SK-N-SH (cell line): ENCODE measurements at regions not wholly inside any gene's neighbourhood (a gene's known extent, or its start where the extent isn't known, plus 50 kb on each side); places are given as distances from the start of the nearest gene placed in this dataset.

ENCODE experiments used
- CTCF ChIA-PET: fragments of 300-600, 350-600 bp; formaldehyde crosslinking; extraction: SDS; loops from one replicate; lab custom pipeline; 2021; lab: Yijun Ruan, JAX
- POLR2A ChIA-PET: fragments of 350-600 bp; sonication (Branson Sonifier 250); formaldehyde crosslinking; extraction: SDS; loops from one replicate; lab custom pipeline; 2020; ENCODE audit warnings: antibody characterized with exemption, inconsistent platforms; lab: Yijun Ruan, JAX
- DNase-seq: peaks from one replicate; pipeline ENCODE4 v3.0.0; 2012
- H2AFZ ChIP-seq: fragments of 200-600 bp; sonication (generic); 2 replicates; pipeline ENCODE4 v1.8.1; 2016; ENCODE audit warnings: antibody characterized with exemption, mild to moderate bottlenecking, low read depth
- H3F3A ChIP-seq: fragments of 200-600 bp; sonication (generic); replicated peaks from 2 replicates; pipeline ENCODE3; 2016; ENCODE audit warnings: antibody characterized with exemption, mild to moderate bottlenecking; ENCODE audit not compliant: insufficient read depth
- H3K27ac ChIP-seq, 2 experiments: fragments of 200-500 bp in 1 of 2; fragments of 200-600 bp in 1 of 2; sonication (Bioruptor generic) in 1 of 2; sonication (generic), shearing (Covaris generic) in 1 of 2; 2 replicates each; pipeline versions ENCODE4 v1.5.1 to v1.6.1; 2014 to 2016; ENCODE audit warnings: low read depth in 2 of 2, inconsistent platforms in 1 of 2, low read length in 1 of 2, mild to moderate bottlenecking in 1 of 2, mixed read lengths in 1 of 2
- H3K27me3 ChIP-seq: fragments of 200-600 bp; sonication (generic), shearing (Covaris generic); 2 replicates; pipeline ENCODE4 v1.6.1; 2016; ENCODE audit warnings: mixed run types; ENCODE audit not compliant: insufficient read depth
- H3K36me3 ChIP-seq, 2 experiments: fragments of 200-500 bp in 1 of 2; fragments of 200-600 bp in 1 of 2; sonication (Bioruptor generic) in 1 of 2; sonication (generic) in 1 of 2; replicated peaks in 1 of 2; 2 replicates each; pipeline versions ENCODE3 to v1.5.1; 2014 to 2016; ENCODE audit warnings: low read length in 1 of 2, mild to moderate bottlenecking in 1 of 2; ENCODE audit not compliant: insufficient read depth in 2 of 2, control insufficient read depth in 1 of 2
- H3K4me1 ChIP-seq, 2 experiments: fragments of 200-500 bp in 1 of 2; fragments of 200-600 bp in 1 of 2; sonication (Bioruptor generic) in 1 of 2; sonication (generic), shearing (Covaris generic) in 1 of 2; 2 replicates each; pipeline versions ENCODE4 v1.5.1 to v1.6.1; 2014 to 2016; ENCODE audit warnings: low read depth in 1 of 2, low read length in 1 of 2, mixed run types in 1 of 2; ENCODE audit not compliant: insufficient read depth in 2 of 2, control insufficient read depth in 1 of 2
- H3K4me2 ChIP-seq: fragments of 200-600 bp; sonication (generic), shearing (Covaris generic); 2 replicates; pipeline ENCODE4 v1.6.1; 2017; ENCODE audit warnings: mixed run types
- H3K4me3 ChIP-seq, 2 experiments: fragments of 200-500 bp in 1 of 2; fragments of 200-600 bp in 1 of 2; sonication (Bioruptor generic) in 1 of 2; sonication (generic), shearing (Covaris generic) in 1 of 2; 2 replicates each; pipeline versions ENCODE4 v1.5.1 to v1.8.1; 2014 to 2016; ENCODE audit warnings: low read depth in 2 of 2, inconsistent platforms in 1 of 2, low read length in 1 of 2, mild to moderate bottlenecking in 1 of 2, mixed read lengths in 1 of 2, moderate library complexity in 1 of 2
- H3K79me2 ChIP-seq: fragments of 200-600 bp; sonication (generic); 2 replicates; pipeline ENCODE4 v1.8.1; 2017; ENCODE audit warnings: mild to moderate bottlenecking; ENCODE audit not compliant: insufficient read depth
- H3K9ac ChIP-seq: fragments of 200-600 bp; sonication (generic); 2 replicates; pipeline ENCODE4 v1.6.1; 2017; ENCODE audit warnings: mixed run types
- H3K9me2 ChIP-seq: fragments of 200-600 bp; sonication (generic); 2 replicates; pipeline ENCODE4 v1.6.1; 2017; ENCODE audit warnings: mixed run types
- H3K9me3 ChIP-seq: fragments of 200-600 bp; sonication (generic); 2 replicates; pipeline ENCODE4 v1.6.1; 2017; ENCODE audit warnings: mixed run types, mild to moderate bottlenecking, moderate library complexity
- H4K20me1 ChIP-seq: fragments of 200-600 bp; sonication (generic); 2 replicates; pipeline ENCODE4 v1.6.1; 2017; ENCODE audit warnings: mild to moderate bottlenecking, mixed run types; ENCODE audit not compliant: insufficient read depth
- CHD2 ChIP-seq: fragments of 150-350 bp; IDR thresholded peaks from 2 replicates; pipeline ENCODE4 v1.6.1; 2018; ENCODE audit warnings: low read length; ENCODE audit not compliant: partially characterized antibody
- ELF1 ChIP-seq: IDR thresholded peaks from 2 replicates; pipeline ENCODE4 v1.4.0; 2012
- EP300 ChIP-seq, 2 experiments: IDR thresholded peaks; 2 replicates each; pipeline versions ENCODE4 v1.4.0 to v1.6.1; 2012; ENCODE audit warnings: borderline replicate concordance in 1 of 2, low read depth in 1 of 2, low read length in 1 of 2
- EZH2phosphoT487 ChIP-seq: fragments of 200-600 bp; sonication (generic); IDR thresholded peaks from 2 replicates; pipeline ENCODE4 v1.6.1; 2017; ENCODE audit warnings: low read depth, mixed run types, mild to moderate bottlenecking, antibody characterized with exemption, moderate library complexity, borderline replicate concordance
- FOXJ3 ChIP-seq: sonication (generic); formaldehyde crosslinking; IDR thresholded peaks from 2 replicates; pipeline ENCODE4 v1.5.1; 2020; ENCODE audit warnings: mild to moderate bottlenecking, missing genetic modification reagents
- FOXM1 ChIP-seq: IDR thresholded peaks from 2 replicates; pipeline ENCODE4 v1.4.0; 2012; ENCODE audit warnings: low read depth, mild to moderate bottlenecking
- GABPA ChIP-seq: IDR thresholded peaks from 2 replicates; pipeline ENCODE4 v1.4.0; 2012; ENCODE audit warnings: low read depth, mild to moderate bottlenecking
- MEF2A ChIP-seq: IDR thresholded peaks from 2 replicates; pipeline ENCODE4 v1.4.0; 2012; ENCODE audit warnings: low read depth, borderline replicate concordance
- MXI1 ChIP-seq: IDR thresholded peaks from 2 replicates; pipeline ENCODE4 v1.6.1; 2012; ENCODE audit warnings: mild to moderate bottlenecking, low read depth, low read length, improper control_type of control experiment
- NFIC ChIP-seq: IDR thresholded peaks from 2 replicates; pipeline ENCODE4 v1.4.0; 2012; ENCODE audit warnings: borderline replicate concordance
- NRF1 ChIP-seq: IDR thresholded peaks from 2 replicates; pipeline ENCODE4 v1.6.1; 2012; ENCODE audit warnings: low read depth, mild to moderate bottlenecking, low read length
- RCOR1 ChIP-seq: fragments of 150-350 bp; IDR thresholded peaks from 2 replicates; pipeline ENCODE4 v1.6.1; 2017; ENCODE audit warnings: antibody characterized with exemption, low read length
- SMC3 ChIP-seq: IDR thresholded peaks from 2 replicates; pipeline ENCODE4 v1.6.1; 2012; ENCODE audit warnings: low read depth, low read length, improper control_type of control experiment
- TCF12 ChIP-seq: IDR thresholded peaks from 2 replicates; pipeline ENCODE4 v1.4.0; 2012
- TEAD4 ChIP-seq: IDR thresholded peaks from 2 replicates; pipeline ENCODE4 v1.4.0; 2012; ENCODE audit warnings: mild to moderate bottlenecking, borderline replicate concordance; ENCODE audit not compliant: insufficient read depth
- WGBS: methylation state at CpG from one replicate; pipeline ENCODE4 v1.1.6; 2017; ENCODE audit warnings: low lambda C conversion rate; 5-methylcytosine and 5-hydroxymethylcytosine counted together
- TF ChIP-seq, protein P1 (sequence below): fragments of 150-350 bp; IDR thresholded peaks from 2 replicates; pipeline ENCODE4 v1.6.1; 2017; ENCODE audit warnings: antibody characterized with exemption, low read length, low read depth, borderline replicate concordance
- TF ChIP-seq, protein P2 (sequence below): IDR thresholded peaks from 2 replicates; pipeline ENCODE4 v1.4.0; 2012; ENCODE audit warnings: low read depth
- TF ChIP-seq, protein P3 (sequence below): IDR thresholded peaks from 2 replicates; pipeline ENCODE4 v1.4.0; 2012; ENCODE audit warnings: low read depth, borderline replicate concordance

DNA sequence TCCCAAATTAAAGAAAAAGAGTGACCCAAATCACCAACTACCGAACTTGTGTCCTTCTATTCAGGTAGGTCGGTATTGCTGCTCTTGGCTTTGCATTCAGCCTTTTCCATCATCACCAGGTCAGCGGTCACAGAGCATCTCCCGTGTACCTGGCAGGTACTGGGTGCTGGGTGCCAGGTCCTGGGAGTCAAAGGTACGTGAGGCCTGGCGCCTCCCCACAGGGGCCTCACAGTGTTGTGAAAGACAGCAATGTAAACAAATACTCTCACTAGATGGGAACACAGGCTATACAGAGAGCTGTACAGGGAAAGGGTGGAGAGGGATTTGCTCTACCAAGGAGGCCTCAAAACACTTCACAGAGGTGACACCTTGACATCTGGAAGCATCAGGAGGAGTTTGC, 86.7 kb downstream of the ZIC5 start:
- ChIA-PET CTCF (no interaction called here), POLR2A (no interaction called here)
- no peak for DNase-seq
- no peaks in the 10 kb centered on the region for H3K9me2 ChIP-seq
- no peaks in the 10 kb centered on the region for H3K36me3 ChIP-seq
- 61% methylated on average over 5 of the region's 6 CpGs for WGBS
- H3K9me3 ChIP-seq = no peaks in the 10 kb centered on the region
- no peak overlapping the region for H3K4me2 ChIP-seq
- no peak overlapping the region for H3K9ac ChIP-seq
- H3K27me3 ChIP-seq = peaks cover 21% of the 10 kb centered on the region; the same call in 1 of the 2 replicates
- no peak overlapping the region for H2AFZ ChIP-seq
- no peaks in the 10 kb centered on the region for H3K79me2 ChIP-seq
- H3K27ac ChIP-seq = no peak overlapping the region
- H4K20me1 ChIP-seq = no peaks in the 10 kb centered on the region
- no peak overlapping the region for H3K4me3 ChIP-seq
- TF ChIP-seq, protein P1, sequence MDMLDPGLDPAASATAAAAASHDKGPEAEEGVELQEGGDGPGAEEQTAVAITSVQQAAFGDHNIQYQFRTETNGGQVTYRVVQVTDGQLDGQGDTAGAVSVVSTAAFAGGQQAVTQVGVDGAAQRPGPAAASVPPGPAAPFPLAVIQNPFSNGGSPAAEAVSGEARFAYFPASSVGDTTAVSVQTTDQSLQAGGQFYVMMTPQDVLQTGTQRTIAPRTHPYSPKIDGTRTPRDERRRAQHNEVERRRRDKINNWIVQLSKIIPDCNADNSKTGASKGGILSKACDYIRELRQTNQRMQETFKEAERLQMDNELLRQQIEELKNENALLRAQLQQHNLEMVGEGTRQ = no peak
- TF ChIP-seq MEF2A = no peak
- TF ChIP-seq GABPA = no peak
- TF ChIP-seq MXI1 = no peak
- TF ChIP-seq TCF12 = no peak
- no peak for TF ChIP-seq ELF1
- no peak for TF ChIP-seq RCOR1
- no peak for TF ChIP-seq CHD2
- TF ChIP-seq, protein P2, sequence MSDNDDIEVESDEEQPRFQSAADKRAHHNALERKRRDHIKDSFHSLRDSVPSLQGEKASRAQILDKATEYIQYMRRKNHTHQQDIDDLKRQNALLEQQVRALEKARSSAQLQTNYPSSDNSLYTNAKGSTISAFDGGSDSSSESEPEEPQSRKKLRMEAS = no peak
- TF ChIP-seq SMC3 = no peak
- no peak for TF ChIP-seq FOXJ3 (CRISPR knock-in tag)
- TF ChIP-seq TEAD4 = no peak
- no peak for TF ChIP-seq EP300 (IDR thresholded peaks at IDR 0.05; ENCODE audit: borderline replicate concordance in 1 of 2, low read depth in 1 of 2, low read length in 1 of 2)
- no peak for TF ChIP-seq FOXM1
- TF ChIP-seq NRF1 = no peak
- TF ChIP-seq NFIC = no peak
- no peak for TF ChIP-seq EZH2phosphoT487
- H3K4me1 ChIP-seq = no peaks in the 10 kb centered on the region
- H3F3A ChIP-seq = no peaks in the 10 kb centered on the region

DNA sequence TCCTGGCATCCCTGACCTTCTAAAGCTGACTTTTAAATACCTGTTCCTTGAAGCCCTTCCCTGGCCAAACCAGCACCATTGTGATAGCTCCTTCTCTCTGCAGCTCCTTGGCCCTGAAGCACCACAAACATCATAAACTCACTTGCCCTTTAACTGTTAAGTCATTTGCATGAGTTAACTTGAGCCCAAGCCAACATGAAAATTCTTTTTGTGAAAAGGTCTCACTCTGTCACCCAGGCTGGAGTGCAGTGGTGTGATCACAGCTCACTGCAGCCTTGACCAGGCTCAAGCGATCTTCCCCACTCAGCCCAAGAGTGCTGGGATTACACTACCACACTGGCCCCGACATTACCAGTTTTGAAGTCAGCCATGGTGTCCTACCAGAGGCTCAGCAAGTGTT, 87.8 kb downstream of the ZIC5 start:
- WGBS = 36% methylated on average over 2 of the region's 2 CpGs
- Histone ChIP-seq H3F3A (no peaks in the 10 kb centered on the region), H3K9me2 (no peaks in the 10 kb centered on the region), H3K79me2 (no peaks in the 10 kb centered on the region), H4K20me1 (no peaks in the 10 kb centered on the region), H3K9ac (no peak overlapping the region), H3K4me3 (no peak overlapping the region), H3K9me3 (no peaks in the 10 kb centered on the region), H3K4me2 (no peak overlapping the region), H2AFZ (no peak overlapping the region), H3K4me1 (no peaks in the 10 kb centered on the region; a peak in 1 of 4 replicates), H3K36me3 (no peaks in the 10 kb centered on the region), H3K27ac (no peak overlapping the region), H3K27me3 (peaks cover 17% of the 10 kb centered on the region; the same call in 1 of the 2 replicates)
- no peak for DNase-seq
- ChIA-PET CTCF (interaction anchor here (1.4 kb wide), 1 partner anchor 631 kb away, joined by 4 read pairs; no protein-coding TSS in a partner anchor), POLR2A (no interaction called here)
- TF ChIP-seq ELF1 = no peak
- TF ChIP-seq, protein P3, sequence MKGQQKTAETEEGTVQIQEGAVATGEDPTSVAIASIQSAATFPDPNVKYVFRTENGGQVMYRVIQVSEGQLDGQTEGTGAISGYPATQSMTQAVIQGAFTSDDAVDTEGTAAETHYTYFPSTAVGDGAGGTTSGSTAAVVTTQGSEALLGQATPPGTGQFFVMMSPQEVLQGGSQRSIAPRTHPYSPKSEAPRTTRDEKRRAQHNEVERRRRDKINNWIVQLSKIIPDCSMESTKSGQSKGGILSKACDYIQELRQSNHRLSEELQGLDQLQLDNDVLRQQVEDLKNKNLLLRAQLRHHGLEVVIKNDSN = no peak
